GM21390 (cell line): ENCODE measurements at regions not wholly inside any gene's neighbourhood (a gene's known extent, or its start where the extent isn't known, plus 50 kb on each side); places are given as distances from the start of the nearest gene placed in this dataset.
"Not testable (repeated sequence)": the region's sequence is repeated elsewhere in the genome, so short reads cannot be mapped to it uniquely, and the experiment has no call there.

Experiments used
- ATAC-seq: cut with Tn5 transposase; IDR thresholded peaks from one replicate; pipeline ENCODE4 v1.9.1; 2021; ENCODE audit not compliant: unreplicated experiment

DNA sequence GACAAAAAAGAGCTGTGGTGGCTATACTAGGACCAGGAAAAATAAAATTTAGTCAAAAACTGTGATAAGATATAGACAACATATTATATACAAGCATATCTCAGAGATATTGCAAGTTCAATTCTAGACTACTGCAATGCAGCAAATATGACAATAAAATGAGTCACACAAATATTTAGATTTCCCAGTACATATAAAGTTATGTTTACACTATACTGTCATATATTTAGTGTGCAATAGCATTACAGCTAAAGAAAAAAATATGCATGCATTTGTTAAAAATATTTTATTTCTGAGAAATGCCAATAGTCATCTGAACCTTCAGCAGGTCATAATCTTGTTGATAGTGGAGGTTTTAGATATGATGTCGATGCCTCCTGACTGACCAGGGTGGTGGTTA, 72.1 kb downstream of the AKR1C4 start:
- ATAC-seq = no peak

DNA sequence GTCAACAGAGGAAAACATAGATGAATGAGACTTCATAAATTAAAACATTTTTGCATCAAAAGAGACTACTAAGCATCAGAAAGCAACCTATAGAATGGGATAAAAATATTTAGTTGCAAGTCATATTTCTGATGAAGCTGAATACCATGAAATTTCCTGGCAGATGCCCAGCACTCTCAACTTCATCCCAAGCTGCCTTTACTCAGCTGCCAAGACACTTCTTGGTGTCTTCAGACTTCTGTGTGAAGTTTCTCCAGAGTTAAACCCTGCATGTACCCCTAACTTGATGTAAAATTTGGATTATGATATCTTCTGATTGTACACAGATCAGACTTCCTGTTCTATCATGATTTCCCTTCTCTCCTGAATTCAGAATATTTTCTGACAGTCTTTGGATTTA, 73.2 kb downstream of the AKR1C4 start:
- no peak for ATAC-seq

DNA sequence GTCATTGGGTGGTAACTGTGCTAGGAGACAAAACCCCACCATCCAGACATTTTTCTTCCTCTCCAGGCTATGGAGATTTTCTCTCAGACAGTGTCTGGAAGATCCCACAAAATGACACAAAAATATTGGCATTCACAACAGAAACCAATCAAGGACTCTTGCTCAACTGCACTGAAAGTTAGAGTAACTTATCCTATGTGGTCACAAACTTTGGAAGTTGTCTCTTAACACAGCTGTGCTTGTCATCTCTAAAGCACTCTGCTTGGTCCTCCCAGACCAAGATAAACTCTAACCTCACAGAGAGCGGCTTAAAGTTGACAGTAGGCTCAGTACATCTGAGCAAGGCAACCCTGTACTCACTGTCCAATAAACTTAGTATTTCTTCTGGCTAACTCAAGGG, 74.9 kb downstream of the AKR1C4 start:
- no peak for ATAC-seq

DNA sequence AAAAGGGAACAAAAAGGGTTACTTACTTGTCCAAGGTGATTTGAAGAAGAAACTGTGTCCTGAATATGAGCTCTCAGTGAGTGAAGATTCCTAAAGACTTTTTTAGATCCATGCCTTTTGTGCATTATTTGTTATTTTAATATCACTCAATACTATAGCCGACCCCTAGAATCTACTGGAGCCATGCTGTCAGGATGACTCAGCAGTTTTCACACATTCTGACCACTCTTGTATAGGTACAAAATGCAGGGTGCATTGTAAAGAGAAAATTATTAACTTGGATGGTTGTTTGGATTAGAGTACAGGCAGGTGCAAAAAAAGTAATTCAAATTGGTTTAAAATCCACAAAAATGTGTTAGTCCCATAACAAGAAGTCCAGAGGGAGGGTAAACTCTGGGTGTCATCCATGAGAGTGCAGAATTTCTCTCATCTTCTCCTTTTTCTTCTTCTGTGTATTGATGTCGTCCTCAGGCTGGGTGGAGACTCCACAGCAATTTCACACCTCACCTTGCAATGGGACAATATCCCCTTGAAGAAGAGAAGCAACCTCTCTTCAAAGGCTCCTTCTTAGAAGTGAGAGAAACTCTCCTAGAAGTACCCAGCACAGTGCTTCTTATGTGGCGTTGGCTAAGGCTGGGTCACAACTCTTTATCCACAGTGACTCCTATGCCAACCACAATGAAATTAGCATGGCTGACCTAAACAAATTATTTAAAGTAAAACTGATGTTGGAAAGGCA, 75.6 kb downstream of the AKR1C4 start:
- no peak for ATAC-seq

DNA sequence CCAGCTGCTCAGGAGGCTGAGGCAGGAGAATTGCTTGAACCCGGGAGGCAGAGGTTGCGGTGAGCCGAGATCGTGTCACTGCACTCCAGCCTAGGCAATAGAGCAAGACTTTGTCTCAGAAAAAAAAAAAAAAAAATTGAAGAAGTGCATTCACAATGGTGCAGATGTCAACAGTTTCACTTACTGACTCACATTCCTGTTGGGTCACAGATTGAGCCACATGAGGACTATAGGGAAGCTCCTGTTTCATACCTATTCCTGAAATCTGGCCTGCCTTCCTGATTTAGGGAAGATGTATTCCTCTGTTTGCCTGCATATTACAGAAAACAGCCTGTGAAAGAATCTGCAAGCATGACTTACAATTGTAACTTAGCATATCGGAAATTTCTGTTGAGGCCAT, 78.2 kb downstream of the AKR1C4 start:
- no peak for ATAC-seq

DNA sequence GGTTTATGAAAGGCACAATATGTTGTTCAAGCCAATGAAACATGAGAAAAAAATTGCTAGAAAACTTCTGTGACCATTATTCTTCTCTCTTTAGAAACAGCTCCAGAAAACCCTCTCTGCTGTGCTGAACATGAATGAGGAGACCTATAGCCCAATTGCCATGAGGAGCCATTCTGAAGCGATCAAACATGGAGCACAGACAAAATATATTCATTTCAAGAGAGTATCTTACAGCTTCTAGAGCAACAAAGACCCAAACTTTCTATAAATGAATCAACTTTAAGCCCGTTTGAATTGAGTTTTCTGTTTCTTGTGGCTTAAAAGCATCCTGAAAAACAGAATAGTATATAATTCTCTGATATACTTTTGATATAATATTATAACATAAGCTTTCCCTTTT, 83.4 kb upstream of the UCN3 start:
- ATAC-seq = no peak

DNA sequence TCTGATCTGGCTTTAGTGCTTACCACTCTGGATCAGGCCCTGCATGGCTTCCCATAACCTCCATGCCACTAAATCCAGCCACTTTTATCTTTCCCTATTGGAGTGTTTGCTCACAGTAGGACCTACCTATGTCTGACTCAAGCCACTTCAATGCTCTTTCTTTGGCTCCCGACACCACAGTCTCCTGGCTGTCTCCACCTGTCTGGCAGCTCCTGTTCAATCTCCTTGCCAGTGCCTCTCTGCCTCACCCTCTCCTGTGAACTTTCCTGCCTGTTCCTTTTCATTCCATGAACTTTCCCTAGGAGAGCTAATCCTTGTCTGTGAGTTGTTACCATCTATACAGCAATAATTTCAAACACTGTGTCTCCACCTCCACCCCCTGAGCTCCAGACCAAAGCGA, 82.6 kb upstream of the UCN3 start:
- ATAC-seq = no peak

DNA sequence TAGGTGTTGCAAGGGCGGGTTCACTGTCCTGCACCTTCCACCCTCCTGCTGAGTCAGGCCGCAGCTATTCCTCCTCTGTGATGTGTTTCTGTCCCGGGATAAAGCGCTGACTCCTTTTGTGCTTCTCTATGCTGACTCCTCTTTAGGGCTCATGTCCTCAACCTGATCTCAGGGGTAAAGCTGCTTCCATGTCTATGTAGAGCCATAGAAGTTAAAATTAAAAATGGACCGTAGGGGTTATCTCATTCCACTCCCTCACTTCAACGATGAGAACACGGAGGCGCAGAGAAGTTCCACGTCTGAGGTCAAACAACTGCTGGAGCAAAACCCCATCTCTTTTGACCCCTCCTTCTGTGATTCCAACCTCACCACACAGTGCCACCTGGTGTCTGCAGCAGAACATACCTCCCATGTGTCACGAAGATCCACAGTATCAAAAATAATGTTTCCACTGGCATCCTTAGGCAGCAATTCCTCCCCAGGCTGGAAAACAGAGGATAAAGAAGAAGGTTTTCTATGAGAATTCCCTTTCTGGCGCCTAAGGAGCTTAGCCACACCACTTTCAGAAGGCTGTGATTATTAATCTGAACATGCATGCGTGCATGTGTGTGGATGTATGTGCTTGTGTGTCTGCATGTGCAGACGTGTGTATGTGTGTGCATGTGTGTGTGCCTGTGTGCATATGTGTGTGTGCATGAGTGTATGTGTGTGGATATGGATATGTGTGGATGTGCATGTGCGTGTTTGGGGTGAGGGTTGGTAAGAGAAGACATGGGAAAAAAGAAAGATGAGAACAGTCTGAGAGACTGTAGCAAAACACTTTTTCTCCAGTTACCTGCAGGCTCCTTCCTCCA, 81.2 kb upstream of the UCN3 start:
- ATAC-seq = peak; percentile 77

DNA sequence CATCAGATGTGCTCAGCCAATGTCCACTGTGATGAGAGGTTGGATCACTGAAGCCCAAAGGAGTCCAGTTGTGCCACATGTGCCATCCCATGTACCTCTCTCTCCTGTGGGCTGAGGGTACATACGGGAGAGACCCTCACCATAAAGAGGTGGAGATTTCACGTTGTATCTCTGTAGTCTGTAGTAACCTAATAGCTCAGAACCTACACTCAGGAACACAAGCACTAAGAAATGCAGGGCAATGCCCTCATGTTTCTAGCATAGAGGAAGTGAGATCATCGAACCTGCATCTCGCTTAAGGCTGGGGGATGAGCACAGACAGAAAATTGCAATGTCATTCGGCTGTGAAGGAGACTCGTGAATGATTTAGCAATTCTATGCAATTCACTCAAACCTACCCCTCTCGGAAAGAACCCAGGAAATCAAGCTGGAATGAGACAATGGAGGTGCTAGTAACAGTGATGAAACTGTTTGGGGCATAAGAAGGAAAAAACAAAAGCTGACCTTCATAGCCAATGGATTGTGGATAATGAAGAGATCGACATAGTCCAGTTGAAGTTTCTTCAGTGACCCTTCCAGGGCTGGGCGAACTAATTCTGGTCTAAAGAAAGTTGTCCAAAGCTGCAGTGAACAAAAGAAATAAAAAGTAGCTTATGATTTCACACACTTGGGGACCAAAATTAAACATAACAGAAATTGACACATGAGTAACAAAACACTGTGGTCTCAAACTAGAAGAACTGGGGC, 80.3 kb upstream of the UCN3 start:
- ATAC-seq = peak; percentile 60

DNA sequence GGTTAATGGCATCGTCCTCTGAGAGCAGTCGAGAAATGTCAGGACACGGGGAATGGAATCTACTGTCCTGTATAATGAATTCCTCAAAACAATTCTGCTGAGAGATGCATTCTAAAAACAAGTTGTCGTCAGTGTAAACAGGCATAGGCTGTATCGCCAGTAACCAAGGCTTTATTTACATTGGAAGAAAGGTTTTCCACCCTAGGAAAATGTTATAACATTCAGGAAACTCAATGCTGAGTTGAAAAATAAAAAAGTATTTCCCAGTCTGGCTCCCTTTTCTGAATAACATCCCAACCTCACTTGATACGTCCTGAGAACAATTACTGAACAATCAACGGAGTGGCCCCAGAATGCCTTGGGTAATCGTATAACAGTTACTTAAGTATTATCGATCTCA, 79.6 kb upstream of the UCN3 start:
- ATAC-seq = no peak

DNA sequence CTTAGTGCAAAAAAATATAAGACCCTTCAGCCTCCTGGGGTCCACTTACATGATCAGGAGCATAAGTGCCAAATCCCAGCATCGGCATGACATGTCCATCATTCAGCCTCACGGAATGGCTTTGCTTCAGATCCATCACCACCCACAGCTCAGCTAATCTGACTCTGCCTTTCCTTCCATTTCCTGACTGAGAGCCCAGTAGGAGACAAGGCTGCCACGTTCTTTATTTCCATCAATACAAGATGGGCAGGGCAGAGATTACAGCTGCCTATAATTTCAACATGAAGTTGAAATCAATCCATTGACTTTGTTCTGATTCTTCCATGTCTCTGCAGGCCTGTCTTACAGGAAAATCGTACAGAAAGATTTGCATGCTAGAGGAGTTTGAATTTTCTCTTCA, 76.4 kb upstream of the UCN3 start:
- no peak for ATAC-seq

DNA sequence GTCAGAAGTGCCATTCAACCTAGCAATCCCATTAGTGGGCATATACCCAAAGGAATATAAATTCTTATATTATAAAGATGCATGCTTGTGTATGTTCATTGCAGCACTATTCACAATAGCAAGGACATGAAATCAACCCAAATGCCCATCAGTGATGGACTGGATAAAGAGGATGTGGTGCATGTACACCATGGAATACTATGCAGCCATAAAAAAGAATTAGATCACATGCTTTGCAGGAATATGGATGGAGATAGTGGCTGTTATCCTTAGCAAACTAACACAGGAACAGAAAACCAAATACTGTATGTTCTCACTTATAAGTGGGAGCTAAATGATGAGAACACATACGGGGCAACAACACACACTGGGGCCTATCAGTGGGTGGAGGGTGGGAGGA, 75.5 kb upstream of the UCN3 start:
- not testable (repeated sequence) for ATAC-seq

DNA sequence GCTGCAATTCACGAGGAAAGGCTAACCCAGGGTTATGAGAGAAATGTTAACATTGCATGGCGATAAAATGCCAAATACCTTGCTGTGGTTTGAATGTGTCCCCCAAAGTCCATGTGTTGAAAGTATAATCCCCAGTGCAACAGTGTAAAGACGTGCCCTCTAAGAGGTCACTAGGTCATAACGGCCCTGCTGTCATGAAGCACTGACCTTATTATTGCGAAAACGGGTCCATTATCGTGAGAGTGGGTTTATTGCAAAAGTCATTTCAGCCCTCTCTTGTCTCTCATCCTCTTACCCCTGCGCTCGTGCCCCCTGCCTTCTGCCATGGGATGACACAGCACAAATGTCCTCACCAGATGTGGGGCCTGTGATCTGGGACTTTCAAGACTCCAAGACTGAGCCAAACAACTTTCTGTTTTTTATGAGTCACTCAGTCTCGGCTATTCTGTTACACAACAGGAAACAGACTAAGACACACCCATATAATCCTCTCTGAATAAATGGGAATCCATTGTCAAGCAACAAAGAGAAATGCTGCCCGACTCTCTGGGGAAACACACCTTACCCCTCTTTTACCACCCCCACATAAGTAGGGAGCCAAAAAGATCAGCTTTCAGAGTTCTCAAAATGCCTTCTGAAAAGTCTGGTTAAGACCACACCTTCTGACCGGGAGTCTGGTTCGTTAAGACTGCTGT, 73.1 kb upstream of the UCN3 start:
- ATAC-seq = no peak

DNA sequence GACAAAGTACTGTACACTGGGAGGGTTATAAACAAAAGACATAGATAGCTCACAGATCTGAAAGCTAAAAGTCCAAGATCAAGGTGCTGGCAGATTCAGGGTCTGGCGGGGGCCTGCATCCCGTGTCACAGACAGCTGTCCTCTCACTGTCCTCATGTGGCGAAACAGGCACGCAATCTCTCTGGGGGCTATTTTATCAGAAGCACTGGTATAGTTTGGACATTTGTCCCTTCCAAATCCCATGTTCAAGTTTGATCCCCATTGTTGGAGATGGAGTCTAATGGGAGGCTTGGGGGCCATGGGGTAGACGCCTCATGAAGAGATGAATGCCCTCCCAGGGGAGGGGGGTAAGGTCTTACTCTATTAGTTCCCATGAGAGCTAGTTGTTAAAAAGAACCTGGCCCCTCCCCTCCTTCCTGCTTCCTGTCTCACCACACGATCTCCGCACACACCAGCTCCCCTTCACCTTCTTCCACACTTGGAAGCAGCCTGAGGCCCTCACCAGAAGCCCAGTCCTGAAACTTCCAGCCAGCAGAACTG, 72.5 kb upstream of the UCN3 start:
- ATAC-seq = no peak

DNA sequence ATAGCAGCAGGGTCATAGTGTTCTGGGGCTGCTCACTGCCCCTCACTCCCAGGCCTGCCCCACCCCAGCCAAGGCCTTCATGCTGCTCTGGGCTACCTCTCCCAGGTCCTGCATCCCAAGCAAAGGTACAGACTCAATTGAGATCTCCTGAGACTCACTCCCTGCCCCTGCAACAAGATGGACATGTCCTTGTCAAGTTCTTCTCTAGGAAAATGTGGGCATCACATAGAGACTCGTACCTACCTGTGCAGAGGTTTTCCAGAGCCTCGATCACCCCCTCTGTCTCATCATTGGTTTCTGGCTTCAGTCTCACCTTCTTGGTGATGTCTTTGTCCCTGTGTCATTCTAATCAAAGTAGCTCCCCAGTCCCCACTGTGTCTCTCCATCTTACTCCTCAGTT, 71.8 kb upstream of the UCN3 start:
- not testable (repeated sequence) for ATAC-seq

DNA sequence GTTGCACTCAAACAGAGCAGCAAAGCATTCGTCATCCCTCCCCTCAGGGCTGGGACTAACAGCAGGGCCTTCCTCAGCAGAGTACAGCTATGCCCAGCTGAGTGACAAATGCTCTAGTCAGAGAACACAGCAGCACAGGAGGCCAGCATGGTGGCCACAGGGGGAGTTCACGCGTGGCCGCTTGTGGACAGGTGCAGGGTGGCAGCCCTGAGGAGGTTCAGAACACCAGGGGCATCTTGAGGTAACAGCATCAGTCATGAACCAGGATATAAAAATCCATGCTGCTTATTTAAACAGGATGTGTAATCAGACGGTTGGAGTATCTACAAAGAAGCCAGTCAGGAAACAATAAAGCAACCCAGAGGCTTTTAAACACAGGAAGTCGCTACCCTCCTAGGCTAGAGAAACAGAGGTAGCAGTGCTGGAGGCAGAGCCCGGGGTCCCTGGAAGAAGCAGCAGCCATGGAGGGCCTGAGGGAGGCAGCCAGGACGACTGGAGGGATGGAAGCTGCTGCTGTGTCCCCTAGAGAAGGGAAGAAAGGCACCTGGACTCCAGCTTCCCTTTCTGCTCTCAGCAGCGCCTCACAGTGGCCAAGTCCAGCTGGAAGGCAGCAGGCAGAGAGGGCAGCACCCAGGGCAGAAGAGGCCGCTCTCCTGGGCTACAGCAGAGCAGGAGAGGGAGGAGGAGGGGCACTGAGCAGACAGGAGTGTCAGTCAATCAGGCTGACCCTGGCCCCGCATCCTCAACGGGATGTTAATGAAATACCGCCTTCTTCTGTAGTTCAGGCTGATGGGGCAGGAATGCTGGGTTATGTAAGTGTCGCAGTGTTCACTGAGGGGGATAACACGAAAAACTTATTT, 70.8 kb upstream of the UCN3 start:
- ATAC-seq = peak; percentile 54

DNA sequence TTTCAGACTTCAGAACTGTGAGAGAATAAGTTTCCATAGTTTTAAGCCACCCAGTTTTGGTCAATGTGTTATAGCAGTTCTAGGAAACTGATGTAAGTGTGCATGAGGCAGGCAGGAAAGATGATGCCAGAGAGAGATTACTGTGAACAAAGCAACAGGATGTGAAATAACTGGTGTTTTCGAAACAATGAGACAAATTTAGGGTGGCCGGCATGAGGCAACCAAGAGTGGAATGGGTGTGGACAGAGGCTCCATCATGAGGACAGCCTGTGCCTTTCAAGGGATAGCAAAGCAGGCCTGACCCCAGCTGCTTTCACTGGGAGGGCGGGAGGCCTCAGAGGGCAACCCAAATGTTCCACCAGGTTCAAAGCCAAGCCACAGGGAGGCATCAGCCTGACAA, 67.3 kb upstream of the UCN3 start:
- ATAC-seq = no peak

DNA sequence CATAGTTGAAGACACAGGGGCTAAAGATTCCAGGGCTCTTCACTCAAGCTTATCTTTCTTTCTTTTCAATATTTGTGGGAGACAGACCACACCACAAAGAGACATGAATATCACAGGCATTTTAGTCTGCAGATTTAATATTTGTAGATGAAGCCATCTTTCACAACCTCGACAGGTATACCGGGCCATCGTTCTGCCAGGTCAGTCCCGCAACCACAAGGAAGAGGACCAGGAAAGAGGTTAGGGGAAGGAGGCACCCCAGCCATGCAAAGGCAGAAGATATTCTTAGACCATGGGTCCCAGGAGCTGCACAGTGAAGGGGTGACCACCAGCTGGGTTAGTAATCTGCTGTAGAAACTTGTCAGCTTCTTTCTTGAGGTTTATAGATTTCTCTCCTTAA, 66.8 kb upstream of the UCN3 start:
- ATAC-seq = no peak

DNA sequence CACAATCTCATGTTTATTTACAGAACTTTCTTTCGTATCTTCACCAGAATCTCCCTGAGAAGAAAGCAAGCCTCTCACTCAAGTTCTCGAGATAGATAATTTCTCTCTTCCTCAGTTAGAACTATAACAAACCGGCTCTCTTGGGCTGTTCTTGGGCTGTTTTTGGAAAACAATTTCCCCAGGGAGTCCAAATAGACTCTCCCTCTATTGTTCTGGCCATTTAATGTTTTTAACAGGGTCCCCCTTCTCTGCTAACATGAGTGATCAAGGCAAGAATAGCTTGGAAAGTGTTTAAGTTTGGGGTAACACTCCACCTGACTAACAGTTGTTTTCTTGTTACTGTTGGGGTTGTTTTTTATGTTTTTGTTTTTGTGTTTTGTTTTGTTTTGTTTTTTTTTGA, 64.8 kb upstream of the UCN3 start:
- ATAC-seq = no peak

DNA sequence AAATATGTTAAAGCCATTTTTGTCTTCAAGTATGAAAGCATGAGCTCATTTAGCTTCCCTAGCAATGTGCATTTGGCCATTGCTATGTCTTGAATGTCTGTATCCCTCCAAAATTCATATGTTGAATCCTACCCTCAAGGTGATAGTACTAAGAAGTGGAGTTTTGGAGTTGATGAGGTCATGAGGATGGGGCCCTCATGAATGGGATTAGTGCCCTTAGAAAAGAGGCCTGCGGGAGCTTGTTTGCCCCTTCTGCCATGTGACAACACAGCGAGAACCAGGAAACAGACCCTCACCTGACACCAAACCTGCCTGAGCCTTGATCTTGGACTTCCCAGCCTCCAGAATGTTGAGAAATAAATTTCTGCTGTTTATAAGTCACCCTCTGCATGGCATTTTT, 61.3 kb upstream of the UCN3 start:
- no peak for ATAC-seq
